ENCODE measurements at regions not wholly inside any gene's neighbourhood (a gene's known extent, or its start where the extent isn't known, plus 50 kb on each side); places are given as distances from the start of the nearest gene placed in this dataset.
A peak's percentile ranks its signal among the peaks of the same experiment; 100 is the strongest.

DNA sequence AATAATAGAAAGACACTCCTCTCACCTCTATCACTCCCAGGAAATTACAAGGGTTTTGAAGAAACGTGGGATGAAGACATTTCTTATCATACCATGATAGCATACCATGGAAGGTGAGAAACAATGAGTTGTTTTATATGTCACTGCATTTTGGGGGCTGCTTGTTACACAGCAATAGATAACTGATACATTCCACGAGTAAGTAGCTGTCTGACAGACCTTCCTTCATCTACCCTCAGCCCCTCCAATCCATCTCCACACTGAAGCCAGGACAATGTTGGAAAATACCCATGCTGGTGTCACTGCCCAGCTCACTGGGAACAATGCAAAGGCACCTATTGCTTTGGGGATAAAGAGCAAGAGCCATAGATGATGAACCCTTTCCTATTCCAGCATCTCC, 68.9 kb upstream of the USP29 start:
- H3K27me3 Mint-ChIP-seq = no peaks in the 10 kb centered on the region

DNA sequence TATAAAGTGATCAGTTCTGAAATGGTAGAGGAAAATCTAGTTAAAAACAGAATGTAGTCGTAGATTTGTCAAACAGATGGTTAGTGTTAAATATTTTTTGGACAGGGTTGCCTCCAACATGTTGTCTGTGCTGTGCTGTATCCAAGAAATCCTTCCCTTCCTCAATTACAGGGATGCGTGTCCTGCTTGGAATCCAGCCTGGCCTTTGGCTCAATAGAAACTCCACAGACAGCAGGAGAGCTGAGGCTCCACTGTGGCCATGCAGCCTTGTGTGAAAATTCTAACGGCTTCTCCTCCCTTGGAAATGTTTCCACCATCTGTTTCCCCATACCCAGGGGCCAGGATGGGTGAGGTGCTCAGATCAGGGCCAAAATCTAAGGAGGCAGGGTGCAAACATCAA, 67.7 kb upstream of the USP29 start:
- peaks cover 6 to 81% (median 43%) of the 10 kb centered on the region in 8 donors for H3K9me3 Mint-ChIP-seq
- no peaks in the 10 kb centered on the region for H3K4me1 ChIP-seq (ENCODE audit: insufficient read depth, low read length)
- H3K27ac Mint-ChIP-seq = no peak overlapping the region
- H3K27ac ChIP-seq (ENCODE audit: low read depth, low read length) = no peak overlapping the region
- H3K4me3 Mint-ChIP-seq = no peak overlapping the region
- no peaks in the 10 kb centered on the region for H3K27me3 Mint-ChIP-seq
- DNase-seq = no peak
- H3K36me3 ChIP-seq (ENCODE audit: insufficient read depth, low read length) = no peaks in the 10 kb centered on the region
- no peaks in the 10 kb centered on the region for H3K9me3 ChIP-seq (ENCODE audit: control insufficient read depth in 1 of 2, low read length in 2 of 2)
- POLR2A ChIA-PET (ENCODE audit: partially characterized antibody) = no interaction called here
- no peak overlapping the region for H3K4me3 ChIP-seq (ENCODE audit: low read length in 2 of 2)
- CTCF ChIA-PET (ENCODE audit: partially characterized antibody) = no interaction called here
- peaks cover 5 to 6% of the 10 kb centered on the region in 2 donors for H3K36me3 Mint-ChIP-seq
- H3K4me1 Mint-ChIP-seq = no peaks in the 10 kb centered on the region
- H3K27me3 ChIP-seq (ENCODE audit: insufficient read depth, low read length) = no peaks in the 10 kb centered on the region
- intact Hi-C loops (cut with micrococcal nuclease) = no loop called here

More for the DNA sequence above, 68.9 kb upstream of the USP29 start:
- no peaks in the 10 kb centered on the region for H3K4me1 ChIP-seq (ENCODE audit: insufficient read depth, low read length)
- H3K4me3 ChIP-seq (ENCODE audit: low read length in 2 of 2) = no peak overlapping the region
- H3K27ac ChIP-seq (ENCODE audit: low read depth, low read length) = no peak overlapping the region
- ChIA-PET POLR2A (ENCODE audit: partially characterized antibody) (no interaction called here), CTCF (ENCODE audit: partially characterized antibody) (no interaction called here)
- Mint-ChIP-seq H3K9me3 (peaks cover 6 to 81% (median 40%) of the 10 kb centered on the region in 8 donors), H3K36me3 (peaks cover 5 to 7% of the 10 kb centered on the region in 2 donors), H3K4me1 (no peaks in the 10 kb centered on the region), H3K4me3 (no peak overlapping the region), H3K27ac (peak overlapping the region in 1 of 7 donors; percentile 42)
- intact Hi-C loops (cut with micrococcal nuclease) = no loop called here
- no peaks in the 10 kb centered on the region for H3K27me3 ChIP-seq (ENCODE audit: insufficient read depth, low read length)
- no peak for DNase-seq
- peaks cover 0 to 3% of the 10 kb centered on the region in 2 donors for H3K9me3 ChIP-seq (ENCODE audit: control insufficient read depth in 1 of 2, low read length in 2 of 2)
- H3K36me3 ChIP-seq (ENCODE audit: insufficient read depth, low read length) = no peaks in the 10 kb centered on the region

DNA sequence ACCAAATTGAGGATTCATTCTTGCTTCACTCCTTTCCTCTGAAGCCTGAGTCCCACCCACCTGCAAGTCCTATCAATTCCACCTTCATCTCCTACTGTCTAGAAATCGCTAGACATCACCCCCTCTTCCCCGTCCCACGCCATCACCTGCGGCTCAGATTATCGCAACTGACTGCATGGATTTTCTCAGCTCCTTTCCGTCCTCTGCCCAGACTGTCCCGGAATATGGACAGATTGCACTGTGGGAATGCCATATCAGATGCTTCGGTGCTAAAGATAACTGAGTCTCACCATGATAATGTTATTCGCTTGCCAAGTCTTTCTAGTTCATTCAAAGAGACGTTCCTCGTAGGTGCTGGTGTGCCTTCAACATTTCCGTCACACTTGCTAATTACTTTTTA, 66.4 kb upstream of the USP29 start:
- intact Hi-C loops (cut with micrococcal nuclease) = no loop called here
- no peak overlapping the region for H3K4me3 ChIP-seq (ENCODE audit: low read length in 2 of 2)
- H3K9me3 Mint-ChIP-seq = peaks cover 9 to 82% (median 39%) of the 10 kb centered on the region in 8 donors
- H3K4me3 Mint-ChIP-seq = no peak overlapping the region
- H3K27ac Mint-ChIP-seq = no peak overlapping the region
- H3K9me3 ChIP-seq (ENCODE audit: control insufficient read depth in 1 of 2, low read length in 2 of 2) = no peaks in the 10 kb centered on the region
- H3K36me3 ChIP-seq (ENCODE audit: insufficient read depth, low read length) = no peaks in the 10 kb centered on the region
- H3K27ac ChIP-seq (ENCODE audit: low read depth, low read length) = no peak overlapping the region
- no peaks in the 10 kb centered on the region for H3K4me1 ChIP-seq (ENCODE audit: insufficient read depth, low read length)
- no peaks in the 10 kb centered on the region for H3K4me1 Mint-ChIP-seq
- no peaks in the 10 kb centered on the region for H3K27me3 Mint-ChIP-seq
- no peak for DNase-seq
- peaks cover 0 to 6% of the 10 kb centered on the region in 2 donors for H3K36me3 Mint-ChIP-seq
- POLR2A ChIA-PET (ENCODE audit: partially characterized antibody) = no interaction called here
- CTCF ChIA-PET (ENCODE audit: partially characterized antibody) = no interaction called here
- H3K27me3 ChIP-seq (ENCODE audit: insufficient read depth, low read length) = no peaks in the 10 kb centered on the region

DNA sequence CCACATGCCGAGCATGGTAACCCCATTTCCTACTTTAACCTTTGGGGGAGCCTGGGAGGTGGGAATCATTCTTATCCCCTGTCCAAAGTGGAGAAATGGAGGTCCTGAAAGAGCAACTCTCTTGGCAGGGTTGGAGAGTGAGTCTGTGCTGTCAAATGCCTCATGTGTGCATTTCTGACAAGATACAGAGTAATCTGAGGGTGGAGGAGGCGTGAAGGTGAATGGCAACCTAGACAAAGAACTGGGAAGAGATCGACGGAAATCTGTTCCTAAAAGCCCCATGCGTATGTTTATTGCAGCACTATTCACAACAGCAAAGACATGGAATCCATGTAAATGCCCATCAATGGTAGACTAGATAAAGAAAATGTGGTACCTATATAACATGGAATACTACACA, 63.8 kb upstream of the USP29 start:
- no peak overlapping the region for H3K4me3 ChIP-seq (ENCODE audit: low read length in 2 of 2)
- no peak for DNase-seq
- Mint-ChIP-seq H3K36me3 (peaks cover 0 to 6% of the 10 kb centered on the region in 2 donors), H3K27me3 (no peaks in the 10 kb centered on the region), H3K4me3 (no peak overlapping the region), H3K27ac (no peak overlapping the region), H3K4me1 (no peaks in the 10 kb centered on the region), H3K9me3 (peaks cover 9 to 70% (median 35%) of the 10 kb centered on the region in 8 donors)
- ChIA-PET CTCF (ENCODE audit: partially characterized antibody) (no interaction called here), POLR2A (ENCODE audit: partially characterized antibody) (no interaction called here)
- H3K9me3 ChIP-seq (ENCODE audit: control insufficient read depth in 1 of 2, low read length in 2 of 2) = no peaks in the 10 kb centered on the region
- intact Hi-C loops (cut with micrococcal nuclease) = no loop called here
- H3K27ac ChIP-seq (ENCODE audit: low read depth, low read length) = no peak overlapping the region
- H3K27me3 ChIP-seq (ENCODE audit: insufficient read depth, low read length) = no peaks in the 10 kb centered on the region
- no peaks in the 10 kb centered on the region for H3K4me1 ChIP-seq (ENCODE audit: insufficient read depth, low read length)
- H3K36me3 ChIP-seq (ENCODE audit: insufficient read depth, low read length) = no peaks in the 10 kb centered on the region

DNA sequence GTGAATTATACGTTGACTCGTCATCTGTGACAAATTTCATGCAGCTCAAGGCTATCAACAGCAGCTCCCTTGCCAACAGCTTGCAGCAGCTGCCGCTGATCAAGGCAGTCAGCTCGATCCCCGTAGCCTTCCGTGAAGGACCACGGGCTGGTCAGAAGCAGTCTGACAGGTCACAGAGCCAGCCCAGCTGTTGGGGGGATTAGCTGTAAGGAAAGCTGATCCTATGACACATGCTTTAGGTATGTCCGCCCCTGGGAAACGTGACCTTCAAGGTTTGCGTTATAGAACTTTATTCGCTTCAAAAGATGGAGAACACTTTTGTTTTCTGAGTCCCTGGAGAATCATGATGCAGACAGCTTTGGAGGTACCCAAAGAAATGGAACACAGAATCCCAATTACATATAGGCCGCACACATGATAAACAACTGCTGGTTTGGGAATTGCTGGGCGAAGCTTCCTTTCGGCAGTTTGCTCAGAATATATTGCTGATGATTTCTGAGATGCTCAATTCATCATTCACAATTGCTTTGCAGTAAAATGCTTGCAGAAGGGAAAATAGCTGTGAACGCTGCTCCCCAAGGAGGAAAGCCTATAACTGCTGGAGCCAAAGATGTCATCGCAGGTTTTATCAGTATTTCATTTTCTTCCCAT, 62.6 kb upstream of the USP29 start:
- Histone ChIP-seq H3K9me3 (ENCODE audit: control insufficient read depth in 1 of 2, low read length in 2 of 2) (no peaks in the 10 kb centered on the region), H3K4me3 (ENCODE audit: low read length in 2 of 2) (no peak overlapping the region), H3K4me1 (ENCODE audit: insufficient read depth, low read length) (no peaks in the 10 kb centered on the region), H3K36me3 (ENCODE audit: insufficient read depth, low read length) (no peaks in the 10 kb centered on the region), H3K27ac (ENCODE audit: low read depth, low read length) (no peak overlapping the region), H3K27me3 (ENCODE audit: insufficient read depth, low read length) (no peaks in the 10 kb centered on the region)
- Mint-ChIP-seq H3K36me3 (peaks cover 0 to 6% of the 10 kb centered on the region in 2 donors), H3K27me3 (no peaks in the 10 kb centered on the region), H3K4me1 (no peaks in the 10 kb centered on the region), H3K9me3 (peaks cover 11 to 70% (median 34%) of the 10 kb centered on the region in 8 donors), H3K4me3 (no peak overlapping the region), H3K27ac (no peak overlapping the region)
- POLR2A ChIA-PET (ENCODE audit: partially characterized antibody) = no interaction called here
- CTCF ChIA-PET (ENCODE audit: partially characterized antibody) = no interaction called here
- intact Hi-C loops (cut with micrococcal nuclease) = no loop called here
- DNase-seq = no peak

DNA sequence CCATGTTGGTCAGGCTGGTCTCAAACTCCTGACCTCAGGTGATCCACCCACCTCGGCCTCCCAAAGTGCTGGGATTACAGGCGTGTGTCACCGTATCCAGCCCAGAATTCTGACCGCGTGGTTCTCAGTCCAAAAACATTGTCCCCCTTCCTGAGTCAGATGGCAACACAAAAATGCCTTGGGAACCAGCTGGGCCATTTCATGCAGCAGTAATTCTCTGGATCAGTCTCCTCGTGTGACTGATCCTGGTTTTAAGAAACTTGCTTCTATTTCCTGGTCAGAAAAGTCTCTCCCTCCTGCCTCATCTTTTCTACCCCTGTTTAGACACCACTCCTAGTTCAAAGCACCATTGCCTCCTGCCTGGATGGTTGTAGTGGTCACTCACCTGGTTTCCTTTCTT, 60.9 kb upstream of the USP29 start:
- POLR2A ChIA-PET (ENCODE audit: partially characterized antibody) = no interaction called here
- peaks cover 0 to 4% of the 10 kb centered on the region in 2 donors for H3K36me3 Mint-ChIP-seq

DNA sequence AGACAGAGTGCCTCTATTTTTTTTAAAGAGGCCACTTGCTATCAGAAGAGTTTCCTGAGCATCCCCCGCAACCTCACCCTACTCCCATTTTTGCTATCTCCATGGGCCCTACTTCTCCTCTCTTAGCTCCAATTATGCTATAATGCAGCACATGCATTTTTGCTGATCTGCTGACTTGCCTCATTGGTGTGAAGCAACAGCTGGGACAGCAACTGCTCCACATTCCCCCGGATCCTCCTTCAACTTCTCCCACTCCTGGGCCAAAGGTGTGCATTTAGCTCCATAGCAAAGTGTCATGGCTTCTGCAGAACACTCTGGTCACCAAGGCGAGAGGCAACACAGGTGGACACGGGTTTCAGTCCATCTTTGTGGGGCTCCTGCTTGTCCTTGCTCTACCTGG, 56.7 kb upstream of the USP29 start:
- DNase-seq = no peak
- ChIA-PET POLR2A (ENCODE audit: partially characterized antibody) (no interaction called here), CTCF (ENCODE audit: partially characterized antibody) (no interaction called here)
- Histone ChIP-seq H3K27ac (ENCODE audit: low read depth, low read length) (no peak overlapping the region), H3K27me3 (ENCODE audit: insufficient read depth, low read length) (no peaks in the 10 kb centered on the region), H3K9me3 (ENCODE audit: control insufficient read depth in 1 of 2, low read length in 2 of 2) (peaks cover 0 to 3% of the 10 kb centered on the region in 2 donors), H3K36me3 (ENCODE audit: insufficient read depth, low read length) (no peaks in the 10 kb centered on the region), H3K4me3 (ENCODE audit: low read length in 2 of 2) (no peak overlapping the region), H3K4me1 (ENCODE audit: insufficient read depth, low read length) (no peaks in the 10 kb centered on the region)
- Mint-ChIP-seq H3K27me3 (no peaks in the 10 kb centered on the region), H3K9me3 (peaks cover 5 to 63% (median 32%) of the 10 kb centered on the region in 8 donors), H3K27ac (no peak overlapping the region), H3K4me3 (no peak overlapping the region), H3K4me1 (no peaks in the 10 kb centered on the region), H3K36me3 (no peaks in the 10 kb centered on the region)
- intact Hi-C loops (cut with micrococcal nuclease) = no loop called here

More for the DNA sequence above, 60.9 kb upstream of the USP29 start:
- no peaks in the 10 kb centered on the region for H3K36me3 ChIP-seq (ENCODE audit: insufficient read depth, low read length)
- intact Hi-C loops (cut with micrococcal nuclease) = no loop called here
- Mint-ChIP-seq H3K4me1 (no peaks in the 10 kb centered on the region), H3K9me3 (peaks cover 11 to 75% (median 34%) of the 10 kb centered on the region in 8 donors), H3K27me3 (no peaks in the 10 kb centered on the region), H3K27ac (no peak overlapping the region), H3K4me3 (no peak overlapping the region)
- no peaks in the 10 kb centered on the region for H3K4me1 ChIP-seq (ENCODE audit: insufficient read depth, low read length)
- no peak overlapping the region for H3K4me3 ChIP-seq (ENCODE audit: low read length in 2 of 2)
- no peaks in the 10 kb centered on the region for H3K9me3 ChIP-seq (ENCODE audit: control insufficient read depth in 1 of 2, low read length in 2 of 2)
- H3K27ac ChIP-seq (ENCODE audit: low read depth, low read length) = no peak overlapping the region
- H3K27me3 ChIP-seq (ENCODE audit: insufficient read depth, low read length) = no peaks in the 10 kb centered on the region
- no peak for DNase-seq
- CTCF ChIA-PET (ENCODE audit: partially characterized antibody) = no interaction called here

DNA sequence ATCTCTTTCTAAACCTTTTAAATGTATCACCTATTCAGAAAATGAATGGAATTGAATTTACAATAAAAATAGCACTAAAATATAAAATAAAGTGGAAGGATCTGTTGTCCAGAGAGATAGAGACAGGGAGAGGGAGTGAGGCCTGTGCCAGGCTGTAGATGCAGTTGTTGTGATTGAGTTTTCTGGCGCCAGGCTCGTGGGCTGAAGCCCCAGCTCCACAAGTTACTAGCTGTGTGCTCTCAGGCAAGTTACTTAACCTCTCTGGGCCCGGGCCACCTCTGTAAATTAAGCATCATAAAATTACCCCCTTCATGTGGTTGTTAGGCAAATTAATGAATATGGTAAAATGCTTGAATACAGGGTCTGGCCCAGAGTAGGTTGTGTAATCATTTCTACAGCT, 52.3 kb upstream of the USP29 start:
- H3K9me3 ChIP-seq (ENCODE audit: control insufficient read depth in 1 of 2, low read length in 2 of 2) = peaks cover 0 to 3% of the 10 kb centered on the region in 2 donors
- H3K27me3 ChIP-seq (ENCODE audit: insufficient read depth, low read length) = no peaks in the 10 kb centered on the region
- H3K4me1 ChIP-seq (ENCODE audit: insufficient read depth, low read length) = no peaks in the 10 kb centered on the region
- Mint-ChIP-seq H3K9me3 (peaks cover 2 to 66% (median 35%) of the 10 kb centered on the region in 8 donors), H3K4me3 (no peak overlapping the region), H3K4me1 (no peaks in the 10 kb centered on the region), H3K27ac (no peak overlapping the region), H3K36me3 (peaks cover 1 to 4% of the 10 kb centered on the region in 2 donors), H3K27me3 (no peaks in the 10 kb centered on the region)
- intact Hi-C loops (cut with micrococcal nuclease) = no loop called here
- H3K36me3 ChIP-seq (ENCODE audit: insufficient read depth, low read length) = no peaks in the 10 kb centered on the region
- no peak overlapping the region for H3K4me3 ChIP-seq (ENCODE audit: low read length in 2 of 2)
- POLR2A ChIA-PET (ENCODE audit: partially characterized antibody) = no interaction called here
- CTCF ChIA-PET (ENCODE audit: partially characterized antibody) = no interaction called here
- no peak for DNase-seq
- no peak overlapping the region for H3K27ac ChIP-seq (ENCODE audit: low read depth, low read length)

All from CD4-positive, alpha-beta memory T cell (primary cell).